Activated CD8-positive, alpha-beta memory T cell treated with anti-CD3 and anti-CD28 coated beads for 36 hours (primary cell): ENCODE measurements at regions not wholly inside any gene's neighbourhood (a gene's known extent, or its start where the extent isn't known, plus 50 kb on each side); places are given as distances from the start of the nearest gene placed in this dataset.

Experiments used
- CTCF ChIA-PET: fragments of 350-600 bp; sonication (Branson Sonifier 250); formaldehyde crosslinking; loops from one replicate; lab custom pipeline; 2021; ENCODE audit warnings: antibody characterized with exemption; lab: Charles Lee
- POLR2A ChIA-PET: fragments of 350-600 bp; sonication (Branson Sonifier 250); formaldehyde crosslinking; loops from one replicate; lab custom pipeline; 2021; ENCODE audit warnings: antibody characterized with exemption; lab: Charles Lee

- ChIA-PET CTCF (no interaction called here), POLR2A (no interaction called here)
These were observed 1134.4 kb upstream of the TSPY4 start for GRCh38 chrY:8202837-8203236.

- CTCF ChIA-PET, result no interaction called here
- POLR2A ChIA-PET, result no interaction called here
These were observed 1096.1 kb upstream of the TSPY4 start for GRCh38 chrY:8241144-8241543.

GRCh38 chrY:8273807-8274206, 1063.5 kb upstream of the TSPY4 start:
- ChIA-PET CTCF (no interaction called here), POLR2A (no interaction called here)

GRCh38 chrY:8305021-8305420, 1032.2 kb upstream of the TSPY4 start:
- ChIA-PET CTCF (no interaction called here), POLR2A (no interaction called here)

- ChIA-PET POLR2A (no interaction called here), CTCF (no interaction called here)
These were observed 1013.2 kb upstream of the TSPY4 start for GRCh38 chrY:8324113-8324512.

GRCh38 chrY:8326944-8327343, 1010.3 kb upstream of the TSPY4 start:
- CTCF ChIA-PET, result no interaction called here
- POLR2A ChIA-PET, result no interaction called here

- POLR2A ChIA-PET, result no interaction called here
- CTCF ChIA-PET, result no interaction called here
These were observed 1009.4 kb upstream of the TSPY4 start for GRCh38 chrY:8327708-8328354.

- POLR2A ChIA-PET, result interaction anchor here (0.6 kb wide), 1 partner anchor 97 kb away, joined by 3 read pairs; no protein-coding TSS in a partner anchor
- CTCF ChIA-PET, result no interaction called here
These were observed 1007.8 kb upstream of the TSPY4 start for GRCh38 chrY:8329431-8329830.

- CTCF ChIA-PET, result no interaction called here
- POLR2A ChIA-PET, result no interaction called here
These were observed 1007.3 kb upstream of the TSPY4 start for GRCh38 chrY:8329929-8330328.

GRCh38 chrY:8333328-8333727, 1003.9 kb upstream of the TSPY4 start:
- ChIA-PET POLR2A (no interaction called here), CTCF (no interaction called here)

GRCh38 chrY:8335299-8335835, 1001.9 kb upstream of the TSPY4 start:
- CTCF ChIA-PET, result no interaction called here

GRCh38 chrY:8336112-8336774, 1001.0 kb upstream of the TSPY4 start:
- ChIA-PET CTCF (no interaction called here), POLR2A (no interaction called here)

More at GRCh38 chrY:8335299-8335835, 1001.9 kb upstream of the TSPY4 start:
- POLR2A ChIA-PET, result no interaction called here

GRCh38 chrY:8341000-8341399, 996.3 kb upstream of the TSPY4 start:
- ChIA-PET POLR2A (no interaction called here), CTCF (no interaction called here)

- ChIA-PET CTCF (no interaction called here), POLR2A (no interaction called here)
These were observed 995.1 kb upstream of the TSPY4 start for GRCh38 chrY:8342173-8342572.

- POLR2A ChIA-PET, result no interaction called here
- CTCF ChIA-PET, result no interaction called here
These were observed 986.0 kb upstream of the TSPY4 start for GRCh38 chrY:8351241-8351640.

GRCh38 chrY:8352201-8352600, 985.1 kb upstream of the TSPY4 start:
- ChIA-PET CTCF (no interaction called here), POLR2A (no interaction called here)

- POLR2A ChIA-PET, result no interaction called here
- CTCF ChIA-PET, result no interaction called here
These were observed 979.1 kb upstream of the TSPY4 start for GRCh38 chrY:8358161-8358560.

GRCh38 chrY:8361715-8362114, 975.5 kb upstream of the TSPY4 start:
- POLR2A ChIA-PET, result no interaction called here
- CTCF ChIA-PET, result no interaction called here

GRCh38 chrY:8377491-8377890, 959.8 kb upstream of the TSPY4 start:
- POLR2A ChIA-PET, result no interaction called here
- CTCF ChIA-PET, result no interaction called here

- CTCF ChIA-PET, result no interaction called here
- POLR2A ChIA-PET, result no interaction called here
These were observed 957.5 kb upstream of the TSPY4 start for GRCh38 chrY:8379800-8380199.

- ChIA-PET POLR2A (no interaction called here), CTCF (no interaction called here)
These were observed 955.8 kb upstream of the TSPY4 start for GRCh38 chrY:8381425-8381824.
